ENCODE measurements at regions not wholly inside any gene's neighbourhood (a gene's known extent, or its start where the extent isn't known, plus 50 kb on each side); places are given as distances from the start of the nearest gene placed in this dataset.

- Histone ChIP-seq H2AFZ (ENCODE audit: low read depth, low read length) (no peak overlapping the region), H3K4me3 (ENCODE audit: low read length) (no peak overlapping the region), H3K27me3 (ENCODE audit: insufficient read depth, low read length) (peaks cover 2% of the 10 kb centered on the region), H3K36me3 (ENCODE audit: insufficient read depth, low read length) (no peaks in the 10 kb centered on the region), H3K9me3 (ENCODE audit: low read length) (no peaks in the 10 kb centered on the region), H3K4me1 (ENCODE audit: insufficient read depth, low read length) (peaks cover 9% of the 10 kb centered on the region)
Measured at GRCh38 chrX:40479777-40480318, 100.9 kb upstream of the ATP6AP2 start.

- Histone ChIP-seq H3K4me1 (ENCODE audit: insufficient read depth, low read length) (peaks cover 15% of the 10 kb centered on the region), H3K4me3 (ENCODE audit: low read length) (no peak overlapping the region), H2AFZ (ENCODE audit: low read depth, low read length) (no peak overlapping the region), H3K27me3 (ENCODE audit: insufficient read depth, low read length) (peaks cover under 1% of the 10 kb centered on the region), H3K36me3 (ENCODE audit: insufficient read depth, low read length) (no peaks in the 10 kb centered on the region), H3K9me3 (ENCODE audit: low read length) (no peaks in the 10 kb centered on the region)
Measured at GRCh38 chrX:40478474-40479065, 102.2 kb upstream of the ATP6AP2 start.

GRCh38 chrX:40476958-40477357 is 103.8 kb upstream of the ATP6AP2 start:
- Histone ChIP-seq H3K4me1 (ENCODE audit: insufficient read depth, low read length) (peaks cover 22% of the 10 kb centered on the region), H3K27me3 (ENCODE audit: insufficient read depth, low read length) (no peaks in the 10 kb centered on the region), H3K36me3 (ENCODE audit: insufficient read depth, low read length) (no peaks in the 10 kb centered on the region), H3K4me3 (ENCODE audit: low read length) (no peak overlapping the region), H3K9me3 (ENCODE audit: low read length) (no peaks in the 10 kb centered on the region), H2AFZ (ENCODE audit: low read depth, low read length) (no peak overlapping the region)

- no peak overlapping the region for H3K4me3 ChIP-seq (ENCODE audit: low read length)
- H3K9me3 ChIP-seq (ENCODE audit: low read length): no peaks in the 10 kb centered on the region
- no peaks in the 10 kb centered on the region for H3K36me3 ChIP-seq (ENCODE audit: insufficient read depth, low read length)
- no peak overlapping the region for H2AFZ ChIP-seq (ENCODE audit: low read depth, low read length)
- H3K27me3 ChIP-seq (ENCODE audit: insufficient read depth, low read length): no peaks in the 10 kb centered on the region
- peaks cover 26% of the 10 kb centered on the region for H3K4me1 ChIP-seq (ENCODE audit: insufficient read depth, low read length)
Measured at GRCh38 chrX:40474645-40475044, 106.1 kb upstream of the ATP6AP2 start.

GRCh38 chrX:40474205-40474626 is 106.6 kb upstream of the ATP6AP2 start:
- H3K27me3 ChIP-seq (ENCODE audit: insufficient read depth, low read length): no peaks in the 10 kb centered on the region
- H3K4me3 ChIP-seq (ENCODE audit: low read length): no peak overlapping the region
- no peaks in the 10 kb centered on the region for H3K36me3 ChIP-seq (ENCODE audit: insufficient read depth, low read length)
- H3K4me1 ChIP-seq (ENCODE audit: insufficient read depth, low read length): peaks cover 26% of the 10 kb centered on the region
- no peak overlapping the region for H2AFZ ChIP-seq (ENCODE audit: low read depth, low read length)
- H3K9me3 ChIP-seq (ENCODE audit: low read length): no peaks in the 10 kb centered on the region

- H3K27me3 ChIP-seq (ENCODE audit: insufficient read depth, low read length): no peaks in the 10 kb centered on the region
- no peak overlapping the region for H3K4me3 ChIP-seq (ENCODE audit: low read length)
- no peak overlapping the region for H2AFZ ChIP-seq (ENCODE audit: low read depth, low read length)
- H3K9me3 ChIP-seq (ENCODE audit: low read length): no peaks in the 10 kb centered on the region
- H3K36me3 ChIP-seq (ENCODE audit: insufficient read depth, low read length): no peaks in the 10 kb centered on the region
- peaks cover 27% of the 10 kb centered on the region for H3K4me1 ChIP-seq (ENCODE audit: insufficient read depth, low read length)
Measured at GRCh38 chrX:40473460-40474204, 107.1 kb upstream of the ATP6AP2 start.

GRCh38 chrX:40471965-40472648 is 108.7 kb upstream of the ATP6AP2 start:
- Histone ChIP-seq H3K27me3 (ENCODE audit: insufficient read depth, low read length) (no peaks in the 10 kb centered on the region), H3K4me1 (ENCODE audit: insufficient read depth, low read length) (peaks cover 30% of the 10 kb centered on the region), H3K36me3 (ENCODE audit: insufficient read depth, low read length) (no peaks in the 10 kb centered on the region), H3K4me3 (ENCODE audit: low read length) (no peak overlapping the region), H3K9me3 (ENCODE audit: low read length) (no peaks in the 10 kb centered on the region), H2AFZ (ENCODE audit: low read depth, low read length) (no peak overlapping the region)

GRCh38 chrX:40470830-40471429 is 109.8 kb upstream of the ATP6AP2 start:
- Histone ChIP-seq H3K36me3 (ENCODE audit: insufficient read depth, low read length) (no peaks in the 10 kb centered on the region), H3K9me3 (ENCODE audit: low read length) (no peaks in the 10 kb centered on the region), H2AFZ (ENCODE audit: low read depth, low read length) (no peak overlapping the region), H3K27me3 (ENCODE audit: insufficient read depth, low read length) (no peaks in the 10 kb centered on the region), H3K4me1 (ENCODE audit: insufficient read depth, low read length) (peaks cover 30% of the 10 kb centered on the region), H3K4me3 (ENCODE audit: low read length) (no peak overlapping the region)

- no peaks in the 10 kb centered on the region for H3K36me3 ChIP-seq (ENCODE audit: insufficient read depth, low read length)
- no peak overlapping the region for H2AFZ ChIP-seq (ENCODE audit: low read depth, low read length)
- no peaks in the 10 kb centered on the region for H3K9me3 ChIP-seq (ENCODE audit: low read length)
Measured at GRCh38 chrX:40469316-40469715, 111.5 kb upstream of the ATP6AP2 start.

GRCh38 chrX:40468033-40468846 is 112.5 kb upstream of the ATP6AP2 start:
- H3K36me3 ChIP-seq (ENCODE audit: insufficient read depth, low read length): no peaks in the 10 kb centered on the region
- H3K27me3 ChIP-seq (ENCODE audit: insufficient read depth, low read length): no peaks in the 10 kb centered on the region
- no peak overlapping the region for H2AFZ ChIP-seq (ENCODE audit: low read depth, low read length)
- no peak overlapping the region for H3K4me3 ChIP-seq (ENCODE audit: low read length)
- H3K9me3 ChIP-seq (ENCODE audit: low read length): no peaks in the 10 kb centered on the region
- H3K4me1 ChIP-seq (ENCODE audit: insufficient read depth, low read length): peaks cover 15% of the 10 kb centered on the region

More at GRCh38 chrX:40469316-40469715, 111.5 kb upstream of the ATP6AP2 start:
- peaks cover 22% of the 10 kb centered on the region for H3K4me1 ChIP-seq (ENCODE audit: insufficient read depth, low read length)
- H3K4me3 ChIP-seq (ENCODE audit: low read length): no peak overlapping the region
- H3K27me3 ChIP-seq (ENCODE audit: insufficient read depth, low read length): no peaks in the 10 kb centered on the region

GRCh38 chrX:40467454-40467853 is 113.3 kb upstream of the ATP6AP2 start:
- H3K27me3 ChIP-seq (ENCODE audit: insufficient read depth, low read length): no peaks in the 10 kb centered on the region
- no peaks in the 10 kb centered on the region for H3K36me3 ChIP-seq (ENCODE audit: insufficient read depth, low read length)
- H3K4me3 ChIP-seq (ENCODE audit: low read length): no peak overlapping the region
- H3K9me3 ChIP-seq (ENCODE audit: low read length): no peaks in the 10 kb centered on the region
- H2AFZ ChIP-seq (ENCODE audit: low read depth, low read length): no peak overlapping the region
- H3K4me1 ChIP-seq (ENCODE audit: insufficient read depth, low read length): peaks cover 14% of the 10 kb centered on the region

- Histone ChIP-seq H3K9me3 (ENCODE audit: low read length) (no peaks in the 10 kb centered on the region), H3K27me3 (ENCODE audit: insufficient read depth, low read length) (no peaks in the 10 kb centered on the region), H2AFZ (ENCODE audit: low read depth, low read length) (no peak overlapping the region), H3K4me1 (ENCODE audit: insufficient read depth, low read length) (peaks cover 7% of the 10 kb centered on the region), H3K36me3 (ENCODE audit: insufficient read depth, low read length) (no peaks in the 10 kb centered on the region), H3K4me3 (ENCODE audit: low read length) (no peak overlapping the region)
Measured at GRCh38 chrX:40465735-40466551, 114.8 kb upstream of the ATP6AP2 start.

All from neuron (in vitro differentiated cells).